ENCODE measurements at regions not wholly inside any gene's neighbourhood (a gene's known extent, or its start where the extent isn't known, plus 50 kb on each side); places are given as distances from the start of the nearest gene placed in this dataset.

DNA sequence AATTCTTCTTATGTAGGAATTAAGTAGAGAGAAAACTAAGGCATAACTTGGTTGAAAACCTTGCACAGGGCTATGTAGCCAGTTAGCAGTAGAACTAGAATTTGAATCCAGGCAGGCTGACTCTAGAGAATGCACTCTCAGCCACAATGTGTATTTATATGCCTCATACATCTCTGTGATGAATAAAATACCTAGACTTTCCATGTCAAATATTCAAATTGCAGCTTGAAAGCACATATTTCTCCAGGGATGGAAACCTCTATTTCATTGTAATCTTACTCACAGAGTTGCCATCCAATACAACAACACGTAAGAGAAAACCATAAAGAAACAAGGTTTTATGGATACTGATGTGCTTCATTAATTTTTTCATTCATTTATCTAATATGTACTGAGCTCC is 256.0 kb upstream of the FLRT2 start:
- TF ChIP-seq POLR2A (IDR thresholded peaks at IDR 0.05) (no peak), EP300 (IDR thresholded peaks at IDR 0.05) (no peak), POLR2AphosphoS5 (IDR thresholded peaks at IDR 0.05) (no peak)
- TF ChIP-seq, protein P1, sequence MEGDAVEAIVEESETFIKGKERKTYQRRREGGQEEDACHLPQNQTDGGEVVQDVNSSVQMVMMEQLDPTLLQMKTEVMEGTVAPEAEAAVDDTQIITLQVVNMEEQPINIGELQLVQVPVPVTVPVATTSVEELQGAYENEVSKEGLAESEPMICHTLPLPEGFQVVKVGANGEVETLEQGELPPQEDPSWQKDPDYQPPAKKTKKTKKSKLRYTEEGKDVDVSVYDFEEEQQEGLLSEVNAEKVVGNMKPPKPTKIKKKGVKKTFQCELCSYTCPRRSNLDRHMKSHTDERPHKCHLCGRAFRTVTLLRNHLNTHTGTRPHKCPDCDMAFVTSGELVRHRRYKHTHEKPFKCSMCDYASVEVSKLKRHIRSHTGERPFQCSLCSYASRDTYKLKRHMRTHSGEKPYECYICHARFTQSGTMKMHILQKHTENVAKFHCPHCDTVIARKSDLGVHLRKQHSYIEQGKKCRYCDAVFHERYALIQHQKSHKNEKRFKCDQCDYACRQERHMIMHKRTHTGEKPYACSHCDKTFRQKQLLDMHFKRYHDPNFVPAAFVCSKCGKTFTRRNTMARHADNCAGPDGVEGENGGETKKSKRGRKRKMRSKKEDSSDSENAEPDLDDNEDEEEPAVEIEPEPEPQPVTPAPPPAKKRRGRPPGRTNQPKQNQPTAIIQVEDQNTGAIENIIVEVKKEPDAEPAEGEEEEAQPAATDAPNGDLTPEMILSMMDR (IDR thresholded peaks at IDR 0.05) = no peak

Data from sigmoid colon (tissue), 4 donors.